Adrenal gland (tissue), 9 donors: ENCODE measurements at regions not wholly inside any gene's neighbourhood (a gene's known extent, or its start where the extent isn't known, plus 50 kb on each side); places are given as distances from the start of the nearest gene placed in this dataset.

ENCODE experiments used
- DNase-seq, 7 donors: peaks; one replicate each; pipeline ENCODE4 v3.0.0-alpha.2; 2019 to 2020
- H3K27ac ChIP-seq, 5 donors: fragments of 200-600 bp; sonication (generic) in 4 of 5; 1 replicate in 3 of 5; 2 replicates in 2 of 5; pipeline versions ENCODE4 v1.5.1 to v1.8.0; 2016 to 2020; ENCODE audit warnings: mild to moderate bottlenecking in 1 of 5
- H3K27me3 ChIP-seq: fragments of 200-600 bp; 2 replicates; pipeline ENCODE4 v1.8.0; 2021
- H3K36me3 ChIP-seq, 2 donors: fragments of 200-600 bp; replicated peaks in 1 of 2; 1 replicate in 1 of 2; 2 replicates in 1 of 2; pipeline versions ENCODE4 v1.5.1 to v1.8.0; 2018 to 2022
- H3K4me1 ChIP-seq, 2 donors: fragments of 200-600 bp; replicated peaks in 1 of 2; 1 replicate in 1 of 2; 2 replicates in 1 of 2; pipeline versions ENCODE4 v1.5.1 to v1.8.0; 2018 to 2021
- H3K4me3 ChIP-seq, 4 donors: fragments of 200-600 bp; sonication (generic) in 3 of 4; one replicate each; pipeline ENCODE4 v1.5.1; 2016 to 2018
- H3K9me3 ChIP-seq, 3 donors: fragments of 200-600 bp; sonication (generic) in 1 of 3; replicated peaks in 1 of 3; 1 replicate in 2 of 3; 2 replicates in 1 of 3; pipeline versions ENCODE4 v1.5.1 to v1.8.0; 2016 to 2021
- POLR2A ChIP-seq, 2 donors: fragments of 450-650 bp; IDR thresholded peaks; one replicate each; pipeline ENCODE4 v1.6.1; 2017; ENCODE audit warnings: antibody characterized with exemption in 2 of 2, mild to moderate bottlenecking in 2 of 2, moderate library complexity in 1 of 2
- WGBS, 4 donors: extraction: QIAGEN DNeasy Blood & Tissue Kit in 2 of 4; methylation state at CpG; one replicate each; pipeline versions ENCODE4 v1.1.5 to v1.1.7; 2013 to 2017; 5-methylcytosine and 5-hydroxymethylcytosine counted together
- intact Hi-C, 2 donors: fragments of 100-400 bp; cut with DNase I; formaldehyde crosslinking; loops; one replicate each; pipeline versions ENCODE4 v1.14.1 to v1.15.0; 2022 to 2023
- TF ChIP-seq, protein P1 (sequence below), 6 experiments: fragments of 450-650 bp in 4 of 6; fragments of 200-600 bp in 2 of 6; sonication (generic) in 1 of 6; IDR thresholded peaks; 1 replicate in 5 of 6; 2 replicates in 1 of 6; pipeline versions ENCODE4 v1.5.1 to v1.8.0; 2016 to 2021; ENCODE audit warnings: antibody characterized with exemption in 6 of 6, mild to moderate bottlenecking in 2 of 6, moderate library complexity in 1 of 6
- donor health status: healthy with polysubstance abuse.
- donor health status: Bipolar disorder and iron deficiency.
- donor health status: DM: yes; HTN: yes; CAD: no.
- donor health status: DM: no; HTN: no; CAD: no.
- donor health status: DM: no; HTN: no; CAD: no.

GRCh38 chr10:120262857-120263547 lies 194.0 kb upstream of the PLPP4 start:
- H3K9me3 ChIP-seq, result no peaks in the 10 kb centered on the region
- DNase-seq, result no peak
- TF ChIP-seq POLR2A (IDR thresholded peaks at IDR 0.05), result no peak
- TF ChIP-seq, protein P1, sequence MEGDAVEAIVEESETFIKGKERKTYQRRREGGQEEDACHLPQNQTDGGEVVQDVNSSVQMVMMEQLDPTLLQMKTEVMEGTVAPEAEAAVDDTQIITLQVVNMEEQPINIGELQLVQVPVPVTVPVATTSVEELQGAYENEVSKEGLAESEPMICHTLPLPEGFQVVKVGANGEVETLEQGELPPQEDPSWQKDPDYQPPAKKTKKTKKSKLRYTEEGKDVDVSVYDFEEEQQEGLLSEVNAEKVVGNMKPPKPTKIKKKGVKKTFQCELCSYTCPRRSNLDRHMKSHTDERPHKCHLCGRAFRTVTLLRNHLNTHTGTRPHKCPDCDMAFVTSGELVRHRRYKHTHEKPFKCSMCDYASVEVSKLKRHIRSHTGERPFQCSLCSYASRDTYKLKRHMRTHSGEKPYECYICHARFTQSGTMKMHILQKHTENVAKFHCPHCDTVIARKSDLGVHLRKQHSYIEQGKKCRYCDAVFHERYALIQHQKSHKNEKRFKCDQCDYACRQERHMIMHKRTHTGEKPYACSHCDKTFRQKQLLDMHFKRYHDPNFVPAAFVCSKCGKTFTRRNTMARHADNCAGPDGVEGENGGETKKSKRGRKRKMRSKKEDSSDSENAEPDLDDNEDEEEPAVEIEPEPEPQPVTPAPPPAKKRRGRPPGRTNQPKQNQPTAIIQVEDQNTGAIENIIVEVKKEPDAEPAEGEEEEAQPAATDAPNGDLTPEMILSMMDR (IDR thresholded peaks at IDR 0.05), result no peak
- H3K36me3 ChIP-seq, result no peaks in the 10 kb centered on the region
- no peak overlapping the region for H3K4me3 ChIP-seq
- H3K4me1 ChIP-seq, result no peaks in the 10 kb centered on the region
- intact Hi-C loops, result no loop called here
- 67 to 87% (median 77%) methylated on average over 1 of the region's 1 CpG for WGBS, 4 donors
- no peaks in the 10 kb centered on the region for H3K27me3 ChIP-seq
- H3K27ac ChIP-seq, result no peak overlapping the region

DNA sequence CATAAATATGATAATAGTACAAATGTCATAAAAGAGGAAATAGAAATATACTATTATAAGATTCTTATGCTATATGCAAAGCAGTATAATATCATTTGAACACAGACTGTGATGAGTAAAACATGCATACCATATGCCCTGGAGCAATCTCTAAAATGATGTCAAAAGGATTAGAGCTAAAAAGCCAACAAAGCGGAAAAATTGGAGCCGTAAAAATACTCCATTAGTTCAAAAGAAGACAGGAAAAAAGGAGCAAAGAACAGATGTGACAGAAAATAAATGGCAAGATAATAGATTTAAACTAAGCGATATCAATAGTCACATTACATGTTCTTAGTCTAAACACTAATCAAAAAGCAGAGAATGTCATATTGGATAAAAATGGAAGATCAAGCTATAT lies 191.0 kb upstream of the PLPP4 start:
- 85 to 93% (median 89%) methylated on average over 3 of the region's 3 CpGs for WGBS, 4 donors
- DNase-seq, result no peak
- Histone ChIP-seq H3K4me3 (no peak overlapping the region), H3K4me1 (no peaks in the 10 kb centered on the region), H3K9me3 (no peaks in the 10 kb centered on the region), H3K27ac (no peak overlapping the region), H3K36me3 (no peaks in the 10 kb centered on the region), H3K27me3 (no peaks in the 10 kb centered on the region)
- TF ChIP-seq, protein P1 (IDR thresholded peaks at IDR 0.05), result no peak
- no peak for TF ChIP-seq POLR2A (IDR thresholded peaks at IDR 0.05)
- intact Hi-C loops, result no loop called here

DNA sequence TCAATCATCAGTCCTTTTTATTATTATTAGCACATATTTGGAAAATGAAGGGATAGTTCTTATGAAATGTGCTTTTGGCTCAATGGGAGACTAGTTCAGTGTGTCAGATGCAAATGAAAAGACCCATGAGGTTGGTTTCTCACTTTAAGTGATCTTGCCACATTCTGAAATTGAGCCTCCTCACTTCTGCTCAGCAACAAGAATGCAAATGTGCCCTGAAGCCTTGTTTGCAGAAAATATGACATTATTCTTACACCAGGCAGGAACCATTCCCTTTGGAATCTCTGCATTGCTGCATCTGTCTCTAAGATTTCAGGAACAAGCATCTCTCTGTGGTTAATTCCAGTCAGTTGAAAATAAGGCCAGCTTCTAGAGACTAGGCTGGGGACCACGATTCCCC lies 186.1 kb upstream of the PLPP4 start:
- Histone ChIP-seq H3K36me3 (no peaks in the 10 kb centered on the region), H3K4me1 (no peaks in the 10 kb centered on the region), H3K9me3 (no peaks in the 10 kb centered on the region), H3K27ac (no peak overlapping the region), H3K27me3 (no peaks in the 10 kb centered on the region), H3K4me3 (no peak overlapping the region)
- intact Hi-C loops, result no loop called here
- WGBS, 4 donors, result 36 to 55% (median 45%) methylated on average over 1 of the region's 1 CpG
- no peak for DNase-seq
- TF ChIP-seq POLR2A (IDR thresholded peaks at IDR 0.05), result no peak
- TF ChIP-seq, protein P1 (IDR thresholded peaks at IDR 0.05), result no peak

GRCh38 chr10:120271696-120272095 lies 185.3 kb upstream of the PLPP4 start:
- H3K27ac ChIP-seq, result no peak overlapping the region
- H3K4me1 ChIP-seq, result no peaks in the 10 kb centered on the region
- H3K27me3 ChIP-seq, result no peaks in the 10 kb centered on the region
- H3K36me3 ChIP-seq, result no peaks in the 10 kb centered on the region
- DNase-seq, result no peak
- no peaks in the 10 kb centered on the region for H3K9me3 ChIP-seq
- H3K4me3 ChIP-seq, result no peak overlapping the region
- TF ChIP-seq, protein P1 (IDR thresholded peaks at IDR 0.05), result no peak
- no peak for TF ChIP-seq POLR2A (IDR thresholded peaks at IDR 0.05)
- intact Hi-C loops, result no loop called here
